ENCODE measurements at regions not wholly inside any gene's neighbourhood (a gene's known extent, or its start where the extent isn't known, plus 50 kb on each side); places are given as distances from the start of the nearest gene placed in this dataset.

DNA sequence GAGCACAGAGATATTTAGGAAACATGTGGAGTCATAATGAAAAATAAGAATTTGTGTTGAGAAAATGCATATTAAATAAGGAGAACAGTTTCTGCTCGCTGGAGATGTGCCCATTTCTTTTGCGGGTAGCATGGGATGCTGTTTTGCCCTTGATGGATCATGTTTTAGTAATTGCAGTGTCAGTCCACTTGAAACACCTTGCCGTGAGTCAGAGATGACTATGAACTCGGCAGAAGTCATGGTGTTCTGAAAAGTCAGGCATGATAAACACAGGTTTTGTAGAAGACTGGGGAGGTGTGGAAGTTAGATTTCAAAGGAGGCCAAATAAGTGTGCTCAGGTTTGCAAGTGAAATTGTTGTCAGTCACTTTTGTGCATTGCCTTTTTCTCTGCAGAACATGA, 315.0 kb upstream of the LRRC7 start:
- no peaks in the 10 kb centered on the region for H3K4me1 ChIP-seq
- H3K27me3 ChIP-seq = no peaks in the 10 kb centered on the region
- WGBS, 4 donors = 58 to 81% (median 68%) methylated on average over 4 of the region's 4 CpGs
- H3K36me3 ChIP-seq = no peaks in the 10 kb centered on the region
- no peak overlapping the region for H3K4me3 ChIP-seq
- intact Hi-C loops (cut with DNase I) = no loop called here
- H3K27ac ChIP-seq = no peak overlapping the region
- no peak for ATAC-seq
- no peak for TF ChIP-seq POLR2A (IDR thresholded peaks at IDR 0.05)
- TF ChIP-seq, protein P1, sequence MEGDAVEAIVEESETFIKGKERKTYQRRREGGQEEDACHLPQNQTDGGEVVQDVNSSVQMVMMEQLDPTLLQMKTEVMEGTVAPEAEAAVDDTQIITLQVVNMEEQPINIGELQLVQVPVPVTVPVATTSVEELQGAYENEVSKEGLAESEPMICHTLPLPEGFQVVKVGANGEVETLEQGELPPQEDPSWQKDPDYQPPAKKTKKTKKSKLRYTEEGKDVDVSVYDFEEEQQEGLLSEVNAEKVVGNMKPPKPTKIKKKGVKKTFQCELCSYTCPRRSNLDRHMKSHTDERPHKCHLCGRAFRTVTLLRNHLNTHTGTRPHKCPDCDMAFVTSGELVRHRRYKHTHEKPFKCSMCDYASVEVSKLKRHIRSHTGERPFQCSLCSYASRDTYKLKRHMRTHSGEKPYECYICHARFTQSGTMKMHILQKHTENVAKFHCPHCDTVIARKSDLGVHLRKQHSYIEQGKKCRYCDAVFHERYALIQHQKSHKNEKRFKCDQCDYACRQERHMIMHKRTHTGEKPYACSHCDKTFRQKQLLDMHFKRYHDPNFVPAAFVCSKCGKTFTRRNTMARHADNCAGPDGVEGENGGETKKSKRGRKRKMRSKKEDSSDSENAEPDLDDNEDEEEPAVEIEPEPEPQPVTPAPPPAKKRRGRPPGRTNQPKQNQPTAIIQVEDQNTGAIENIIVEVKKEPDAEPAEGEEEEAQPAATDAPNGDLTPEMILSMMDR (IDR thresholded peaks at IDR 0.05) = no peak
- no peak for DNase-seq
- H3K9me3 ChIP-seq = no peaks in the 10 kb centered on the region

DNA sequence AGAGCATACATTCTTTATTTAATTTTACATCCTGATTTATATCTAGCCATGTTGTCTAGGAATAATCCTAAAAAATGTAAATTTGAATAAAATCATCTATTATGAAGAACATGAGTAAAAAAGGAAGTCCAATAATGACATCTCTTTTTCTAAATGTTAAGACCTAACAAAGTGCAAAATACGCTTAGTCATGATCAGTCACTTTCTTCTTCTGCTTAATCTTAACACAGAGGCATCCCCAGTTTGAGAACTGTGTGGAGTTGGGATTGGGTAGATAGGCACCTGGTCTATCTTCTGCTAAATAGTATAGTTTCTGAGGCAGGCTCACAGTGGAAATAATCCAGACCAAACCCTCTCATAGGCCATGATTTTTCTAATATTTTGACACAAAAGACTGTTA, 311.7 kb upstream of the LRRC7 start:
- ATAC-seq = no peak
- H3K4me3 ChIP-seq = no peak overlapping the region
- H3K4me1 ChIP-seq = no peaks in the 10 kb centered on the region
- TF ChIP-seq POLR2A (IDR thresholded peaks at IDR 0.05) = no peak
- TF ChIP-seq, protein P1 (IDR thresholded peaks at IDR 0.05) = no peak
- H3K9me3 ChIP-seq = no peaks in the 10 kb centered on the region
- H3K27me3 ChIP-seq = no peaks in the 10 kb centered on the region
- WGBS, 4 donors = 37 to 94% (median 91%) methylated on average over 1 of the region's 1 CpG
- no peaks in the 10 kb centered on the region for H3K36me3 ChIP-seq
- intact Hi-C loops (cut with DNase I) = no loop called here
- DNase-seq = no peak
- no peak overlapping the region for H3K27ac ChIP-seq

DNA sequence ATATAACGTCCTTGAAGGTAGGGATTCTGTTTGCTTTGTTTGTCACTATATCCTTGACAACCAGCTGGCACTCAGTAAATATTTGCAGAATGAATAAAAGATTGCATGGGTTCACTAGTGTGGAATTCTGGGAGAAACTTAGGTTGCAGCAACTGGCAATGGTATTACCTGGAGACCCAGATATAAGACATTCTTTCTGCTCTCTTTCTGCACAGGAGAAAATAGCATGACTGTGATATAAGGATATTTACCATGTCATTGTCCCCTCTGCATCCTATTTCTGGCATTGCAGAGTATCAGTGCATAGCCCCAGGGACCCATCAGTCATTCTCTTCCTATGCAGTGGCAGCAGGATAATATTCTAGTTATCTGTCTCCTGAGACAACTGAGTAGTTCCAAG, 308.9 kb upstream of the LRRC7 start:
- 29 to 56% (median 41%) methylated on average over 1 of the region's 1 CpG for WGBS, 4 donors
- no peaks in the 10 kb centered on the region for H3K9me3 ChIP-seq
- no peak overlapping the region for H3K27ac ChIP-seq
- intact Hi-C loops (cut with DNase I) = no loop called here
- no peaks in the 10 kb centered on the region for H3K36me3 ChIP-seq
- no peaks in the 10 kb centered on the region for H3K27me3 ChIP-seq
- peaks cover 0 to 3% (median 0%) of the 10 kb centered on the region in 12 donors for H3K4me1 ChIP-seq
- H3K4me3 ChIP-seq = no peak overlapping the region
- DNase-seq (no peak), ATAC-seq (no peak)
- TF ChIP-seq, protein P1 (IDR thresholded peaks at IDR 0.05) = no peak
- no peak for TF ChIP-seq POLR2A (IDR thresholded peaks at IDR 0.05)

DNA sequence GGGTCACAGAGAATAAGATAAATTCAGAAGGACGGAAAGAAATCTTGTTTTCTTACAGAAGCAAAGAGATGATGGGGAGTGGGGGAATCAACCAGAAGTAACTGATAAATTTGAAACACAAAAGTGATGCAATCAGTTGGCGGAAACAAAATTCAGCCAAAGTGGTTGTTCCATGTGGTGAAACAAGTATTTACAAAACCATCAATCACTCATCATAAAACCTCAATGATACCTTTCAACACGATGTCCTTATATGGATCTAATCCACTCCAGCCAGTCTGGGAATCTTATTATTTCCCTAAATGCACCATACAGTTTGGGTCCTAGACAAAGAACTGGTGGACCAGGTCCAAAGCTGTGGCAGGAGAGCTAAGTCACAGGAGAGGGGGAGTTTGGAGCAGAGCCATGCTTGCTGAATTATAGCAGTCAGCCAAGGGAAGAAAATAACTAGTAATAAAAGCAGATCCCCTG, 303.8 kb upstream of the LRRC7 start:
- Histone ChIP-seq H3K9me3 (no peaks in the 10 kb centered on the region), H3K27ac (no peak overlapping the region), H3K27me3 (no peaks in the 10 kb centered on the region), H3K4me1 (peaks cover 0 to 11% (median 0%) of the 10 kb centered on the region in 12 donors), H3K36me3 (no peaks in the 10 kb centered on the region), H3K4me3 (no peak overlapping the region)
- no peak for TF ChIP-seq POLR2A (IDR thresholded peaks at IDR 0.05)
- TF ChIP-seq, protein P1 (IDR thresholded peaks at IDR 0.05) = no peak
- no peak for ATAC-seq
- peak in 3 of 5 donors; percentile 16 to 30 (median 18) for DNase-seq
- intact Hi-C loops (cut with DNase I) = no loop called here
- 40 to 61% (median 50%) methylated on average over 3 of the region's 3 CpGs for WGBS, 4 donors
